Right atrium auricular region (tissue), 2 donors: ENCODE measurements at regions not wholly inside any gene's neighbourhood (a gene's known extent, or its start where the extent isn't known, plus 50 kb on each side); places are given as distances from the start of the nearest gene placed in this dataset.
"Not testable (repeated sequence)": the region's sequence is repeated elsewhere in the genome, so short reads cannot be mapped to it uniquely, and the experiment has no call there.

Source experiments
- DNase-seq: peaks from one replicate; pipeline ENCODE4 v3.0.0-alpha.2; 2019; ENCODE audit warnings: low spot score
- H3K27ac ChIP-seq, 2 donors: fragments of 200-600 bp; sonication (generic); 1 replicate in 1 of 2; 2 replicates in 1 of 2; pipeline ENCODE4 v1.5.1; 2016 to 2019
- H3K27me3 ChIP-seq, 2 donors: fragments of 200-600 bp; sonication (generic); one replicate each; pipeline versions ENCODE4 v1.5.1 to v1.6.0; 2017 to 2019
- H3K36me3 ChIP-seq: fragments of 200-600 bp; sonication (generic); one replicate; pipeline ENCODE4 v1.5.1; 2016
- H3K4me1 ChIP-seq, 2 donors: fragments of 200-600 bp; sonication (generic); one replicate each; pipeline versions ENCODE4 v1.5.1 to v1.6.0; 2017 to 2019
- H3K4me3 ChIP-seq, 2 donors: fragments of 200-600 bp; sonication (generic); 1 replicate in 1 of 2; 2 replicates in 1 of 2; pipeline ENCODE4 v1.5.1; 2017 to 2019; ENCODE audit warnings: mild to moderate bottlenecking in 1 of 2, moderate library complexity in 1 of 2
- H3K9me3 ChIP-seq, 2 donors: fragments of 200-600 bp; sonication (generic); one replicate each; pipeline ENCODE4 v1.5.1; 2019
- TF ChIP-seq, protein P1 (sequence below), 2 donors: fragments of 200-600 bp; sonication (generic); IDR thresholded peaks; one replicate each; pipeline ENCODE4 v1.5.1; 2019; ENCODE audit warnings: antibody characterized with exemption in 2 of 2

DNA sequence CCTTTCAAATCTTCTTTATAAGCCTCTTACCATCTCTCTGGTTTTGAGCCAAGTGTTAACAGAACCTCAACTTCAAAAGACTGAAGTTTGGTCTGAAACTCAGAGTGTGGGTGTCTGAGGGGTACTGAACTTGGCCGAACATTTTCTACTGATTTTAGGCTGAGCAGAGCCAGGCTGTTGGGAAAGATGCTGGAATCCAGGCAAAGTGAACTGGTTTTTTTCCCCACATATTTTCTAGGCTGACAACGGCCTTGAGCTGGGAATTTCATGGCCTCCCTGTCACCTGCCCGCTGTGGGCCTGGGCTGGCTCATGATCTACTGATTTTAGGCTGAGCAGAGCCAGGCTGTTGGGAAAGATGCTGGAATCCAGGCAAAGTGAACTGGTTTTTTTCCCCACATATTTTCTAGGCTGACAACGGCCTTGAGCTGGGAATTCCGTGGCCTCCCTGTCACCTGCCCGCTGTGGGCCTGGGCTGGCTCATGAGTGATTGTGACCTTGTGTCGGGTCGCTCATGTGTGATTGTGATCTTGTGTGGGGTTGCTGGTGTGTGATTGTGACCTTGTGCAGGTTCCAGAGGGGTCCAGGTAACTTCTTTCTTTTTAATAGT lies 204.4 kb downstream of the NPIPB11 start:
- peaks cover 0 to 25% of the 10 kb centered on the region in 2 donors for H3K4me1 ChIP-seq
- H3K27me3 ChIP-seq = not testable (repeated sequence)

DNA sequence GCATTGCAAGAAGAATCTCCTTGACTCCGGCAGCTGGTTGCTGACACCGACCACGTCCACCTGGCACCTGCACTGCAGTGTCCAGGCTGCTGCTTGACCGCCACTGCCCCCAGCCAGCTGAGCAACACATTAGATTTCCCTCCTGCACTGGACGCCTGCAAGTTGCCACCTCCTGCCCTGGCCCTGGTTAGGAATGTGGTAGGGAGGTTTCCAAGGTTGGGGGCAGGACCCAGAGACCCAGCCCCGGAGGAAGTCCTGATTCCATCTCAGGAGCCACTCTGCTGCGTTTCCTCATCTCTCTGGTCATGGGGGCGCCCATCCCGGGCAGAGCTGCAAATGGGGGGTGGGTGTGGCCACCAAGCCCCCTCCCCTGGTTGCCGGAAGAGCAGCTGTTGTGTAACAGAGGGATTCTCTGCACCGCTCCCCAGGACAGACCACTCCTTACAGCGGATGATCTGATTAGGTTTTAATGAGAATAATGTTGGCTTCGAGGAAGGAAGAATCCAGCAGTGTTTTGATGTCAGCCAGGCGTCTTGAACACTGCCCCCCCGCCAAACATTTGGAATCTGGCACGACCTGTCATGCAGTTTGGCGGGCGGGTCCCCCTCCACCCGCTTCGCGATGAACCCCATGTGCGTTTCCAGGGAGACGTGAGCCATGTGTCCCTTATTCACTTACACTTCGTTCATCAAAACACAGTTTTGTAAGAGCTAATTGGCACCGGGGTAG lies 205.1 kb downstream of the NPIPB11 start:
- H3K27ac ChIP-seq = peak overlapping the region; percentile 81 to 83

More for the DNA sequence above, 204.4 kb downstream of the NPIPB11 start:
- peak; percentile 70 for DNase-seq
- H3K36me3 ChIP-seq, H3K4me3 ChIP-seq, H3K9me3 ChIP-seq: not testable (repeated sequence)
- peak overlapping the region; percentile 81 to 83 for H3K27ac ChIP-seq

DNA sequence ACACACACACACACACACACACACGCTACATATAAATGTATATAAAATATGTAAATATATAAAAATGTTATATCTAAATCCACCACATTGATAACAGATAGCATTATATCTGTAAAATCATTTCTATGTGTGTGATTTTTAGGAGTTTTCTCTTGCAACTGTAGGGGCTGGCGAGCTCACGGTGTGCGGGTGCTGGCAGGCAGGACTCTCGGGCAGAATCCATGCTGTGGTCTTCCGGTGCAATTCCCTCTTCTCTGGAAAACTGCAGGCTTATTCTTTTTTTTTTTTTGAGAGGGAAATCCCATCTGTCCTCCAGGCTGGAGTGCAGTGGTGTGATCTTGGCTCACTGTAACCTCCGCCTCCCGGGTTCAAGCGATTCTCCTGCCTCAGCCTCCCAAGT lies 205.8 kb downstream of the NPIPB11 start:
- H3K9me3 ChIP-seq, H3K27me3 ChIP-seq, H3K4me3 ChIP-seq, H3K36me3 ChIP-seq: not testable (repeated sequence)
- Histone ChIP-seq H3K4me1 (peaks cover 0 to 25% of the 10 kb centered on the region in 2 donors), H3K27ac (peak overlapping the region; percentile 81 to 83)
- DNase-seq = peak; percentile 9

More for the DNA sequence above, 205.1 kb downstream of the NPIPB11 start:
- H3K36me3 ChIP-seq, H3K4me3 ChIP-seq, H3K9me3 ChIP-seq, H3K27me3 ChIP-seq: not testable (repeated sequence)
- DNase-seq = peak; percentile 84
- H3K4me1 ChIP-seq = peaks cover 0 to 25% of the 10 kb centered on the region in 2 donors

DNA sequence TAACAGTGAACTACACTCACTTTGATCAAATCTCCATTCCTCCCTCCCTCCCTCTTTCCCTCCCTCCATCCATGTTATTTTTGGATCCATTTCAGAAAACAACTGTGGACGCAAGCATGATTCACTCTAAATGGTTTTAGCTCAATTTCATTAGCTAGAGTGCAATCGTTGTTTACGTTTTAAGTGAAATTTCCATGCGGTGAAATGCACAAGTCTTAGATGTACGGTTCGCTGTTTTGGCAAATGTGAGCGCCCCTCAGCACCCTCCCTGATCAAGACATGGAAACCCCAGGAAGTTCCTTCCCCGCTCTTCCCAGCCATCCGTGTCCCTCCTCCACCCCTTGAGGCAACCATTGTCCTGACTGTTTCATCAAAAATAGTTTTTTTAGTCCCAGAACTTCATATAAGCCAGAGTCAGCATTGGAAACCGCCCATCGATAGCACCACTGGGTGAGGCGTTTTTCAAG lies 206.3 kb downstream of the NPIPB11 start:
- not testable (repeated sequence) for H3K4me3 ChIP-seq, H3K36me3 ChIP-seq, H3K27me3 ChIP-seq, H3K9me3 ChIP-seq
- peak overlapping the region; percentile 81 to 83 for H3K27ac ChIP-seq
- peaks cover 0 to 25% of the 10 kb centered on the region in 2 donors for H3K4me1 ChIP-seq
- peak; percentile 68 for DNase-seq

DNA sequence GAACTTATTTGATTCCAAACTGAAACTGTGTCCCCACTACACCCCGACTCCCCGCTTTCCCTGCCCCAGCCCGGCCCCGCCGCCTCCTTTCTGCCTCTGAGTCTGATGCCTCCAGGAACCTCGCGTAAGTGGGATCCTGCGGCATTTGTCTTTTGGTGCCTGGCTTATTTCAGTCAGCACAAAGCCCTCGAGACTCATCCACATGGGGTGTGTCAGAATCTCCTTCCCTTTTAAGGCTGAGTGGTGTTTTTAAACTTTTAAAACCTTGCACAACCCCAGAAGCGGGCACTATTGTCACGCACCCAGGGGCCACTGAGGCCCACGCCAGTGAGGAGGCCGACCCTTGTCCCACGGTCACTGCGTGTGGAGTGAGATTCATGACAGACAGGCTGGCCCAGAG lies 206.9 kb downstream of the NPIPB11 start:
- peaks cover 0 to 25% of the 10 kb centered on the region in 2 donors for H3K4me1 ChIP-seq
- DNase-seq = peak; percentile 79
- not testable (repeated sequence) for H3K4me3 ChIP-seq

DNA sequence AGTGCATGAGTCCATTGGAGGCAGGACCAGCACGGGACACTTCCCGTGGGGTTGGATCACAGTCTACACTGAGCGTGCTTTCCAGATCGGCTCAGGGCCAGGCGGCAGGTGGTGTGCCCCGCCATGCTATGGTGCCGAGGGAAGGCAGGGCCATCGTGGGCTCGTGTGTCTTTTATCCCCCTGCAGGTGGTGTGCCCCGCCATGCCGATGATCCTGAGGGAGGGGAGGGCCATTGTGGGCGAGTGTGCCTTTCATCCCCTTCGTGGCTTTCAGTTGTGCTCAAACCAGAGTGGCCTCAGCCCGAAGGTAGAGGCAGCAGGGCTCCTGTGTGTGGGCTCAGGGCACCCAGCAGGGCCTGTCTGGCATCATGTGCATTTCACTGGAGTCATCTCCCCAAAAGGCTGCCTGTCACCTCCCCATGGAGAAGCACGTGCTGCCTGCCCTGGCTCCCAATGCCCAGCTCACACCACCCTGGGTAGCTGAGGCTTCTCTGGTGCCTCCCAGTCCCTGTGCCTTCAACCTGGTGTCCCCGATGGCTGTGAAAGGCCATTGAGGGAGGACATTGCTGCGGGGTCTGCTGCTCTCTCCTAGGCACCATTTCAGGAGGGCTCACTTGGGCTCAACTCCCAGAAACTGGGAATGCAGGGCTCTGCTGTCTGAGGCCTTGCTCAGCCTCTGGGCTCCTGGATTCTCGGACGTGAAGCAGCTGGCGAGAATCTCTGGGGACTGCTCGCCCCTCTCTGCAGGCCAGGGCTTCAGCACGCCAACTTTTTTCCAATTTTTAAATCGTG lies 207.6 kb downstream of the NPIPB11 start:
- H3K9me3 ChIP-seq = no peaks in the 10 kb centered on the region
- peaks cover 0 to 25% of the 10 kb centered on the region in 2 donors for H3K4me1 ChIP-seq
- H3K4me3 ChIP-seq = no peak overlapping the region
- TF ChIP-seq, protein P1, sequence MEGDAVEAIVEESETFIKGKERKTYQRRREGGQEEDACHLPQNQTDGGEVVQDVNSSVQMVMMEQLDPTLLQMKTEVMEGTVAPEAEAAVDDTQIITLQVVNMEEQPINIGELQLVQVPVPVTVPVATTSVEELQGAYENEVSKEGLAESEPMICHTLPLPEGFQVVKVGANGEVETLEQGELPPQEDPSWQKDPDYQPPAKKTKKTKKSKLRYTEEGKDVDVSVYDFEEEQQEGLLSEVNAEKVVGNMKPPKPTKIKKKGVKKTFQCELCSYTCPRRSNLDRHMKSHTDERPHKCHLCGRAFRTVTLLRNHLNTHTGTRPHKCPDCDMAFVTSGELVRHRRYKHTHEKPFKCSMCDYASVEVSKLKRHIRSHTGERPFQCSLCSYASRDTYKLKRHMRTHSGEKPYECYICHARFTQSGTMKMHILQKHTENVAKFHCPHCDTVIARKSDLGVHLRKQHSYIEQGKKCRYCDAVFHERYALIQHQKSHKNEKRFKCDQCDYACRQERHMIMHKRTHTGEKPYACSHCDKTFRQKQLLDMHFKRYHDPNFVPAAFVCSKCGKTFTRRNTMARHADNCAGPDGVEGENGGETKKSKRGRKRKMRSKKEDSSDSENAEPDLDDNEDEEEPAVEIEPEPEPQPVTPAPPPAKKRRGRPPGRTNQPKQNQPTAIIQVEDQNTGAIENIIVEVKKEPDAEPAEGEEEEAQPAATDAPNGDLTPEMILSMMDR (IDR thresholded peaks at IDR 0.05) = no peak
- H3K27ac ChIP-seq = peak overlapping the region; percentile 81 to 83
- H3K27me3 ChIP-seq = no peaks in the 10 kb centered on the region
- no peaks in the 10 kb centered on the region for H3K36me3 ChIP-seq
- peak; percentile 58 for DNase-seq

More for the DNA sequence above, 206.9 kb downstream of the NPIPB11 start:
- H3K9me3 ChIP-seq, H3K27me3 ChIP-seq, H3K36me3 ChIP-seq: not testable (repeated sequence)
- peak overlapping the region; percentile 81 to 83 for H3K27ac ChIP-seq

DNA sequence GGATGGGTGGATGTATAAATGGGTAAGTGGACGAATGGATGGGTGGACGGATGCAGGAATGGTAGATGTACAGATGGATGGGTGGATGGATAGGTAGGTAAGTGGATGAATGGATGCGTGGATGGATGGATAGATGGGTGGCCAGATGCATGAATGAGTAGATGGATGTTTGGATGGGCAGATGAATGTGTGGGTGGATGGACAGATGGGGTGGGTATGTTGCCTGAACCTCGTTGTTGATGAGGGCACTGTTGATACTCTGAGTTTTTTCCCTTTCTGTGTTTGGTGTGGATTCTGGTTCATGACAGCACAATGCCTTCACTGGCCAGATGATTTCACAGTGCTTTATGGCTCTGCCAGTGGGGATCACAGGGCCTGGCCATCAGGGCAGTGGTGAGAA lies 208.3 kb downstream of the NPIPB11 start:
- peaks cover 0 to 25% of the 10 kb centered on the region in 2 donors for H3K4me1 ChIP-seq
- DNase-seq = peak; percentile 26
- H3K27ac ChIP-seq = peak overlapping the region; percentile 81 to 83
- no peaks in the 10 kb centered on the region for H3K9me3 ChIP-seq
- no peaks in the 10 kb centered on the region for H3K27me3 ChIP-seq
- H3K4me3 ChIP-seq = no peak overlapping the region
- no peaks in the 10 kb centered on the region for H3K36me3 ChIP-seq
- TF ChIP-seq, protein P1 (IDR thresholded peaks at IDR 0.05) = no peak

DNA sequence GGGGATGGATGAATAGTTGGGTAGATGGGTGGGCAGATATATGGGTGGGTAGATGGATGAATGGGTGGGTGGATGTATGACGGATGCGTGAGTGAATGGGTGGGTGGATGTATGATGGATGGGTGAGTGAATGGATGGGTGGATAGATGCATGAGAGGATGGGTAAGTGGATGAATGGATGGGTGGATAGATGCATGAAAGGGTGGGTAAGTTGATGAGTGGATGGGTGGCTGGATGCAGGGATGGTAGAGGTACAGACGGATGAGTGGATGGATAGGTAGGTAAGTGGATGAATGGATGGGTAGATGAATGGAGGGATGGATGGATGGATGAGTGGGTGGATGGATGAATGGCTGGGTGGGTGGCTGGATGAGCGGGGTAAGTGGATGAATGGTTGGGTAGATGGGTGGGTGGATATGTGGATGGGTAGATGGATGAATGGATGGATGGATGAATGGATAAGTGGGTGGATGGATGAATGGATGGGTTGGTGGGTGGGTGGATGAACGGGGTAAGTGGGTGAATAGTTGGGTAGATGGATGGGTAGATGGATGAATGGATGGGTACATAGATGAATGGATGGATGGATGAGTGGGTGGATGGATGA lies 208.9 kb downstream of the NPIPB11 start:
- not testable (repeated sequence) for H3K36me3 ChIP-seq, H3K27me3 ChIP-seq, H3K9me3 ChIP-seq, H3K4me3 ChIP-seq, H3K27ac ChIP-seq
- peak; percentile 9 for DNase-seq
- peaks cover 0 to 25% of the 10 kb centered on the region in 2 donors for H3K4me1 ChIP-seq

DNA sequence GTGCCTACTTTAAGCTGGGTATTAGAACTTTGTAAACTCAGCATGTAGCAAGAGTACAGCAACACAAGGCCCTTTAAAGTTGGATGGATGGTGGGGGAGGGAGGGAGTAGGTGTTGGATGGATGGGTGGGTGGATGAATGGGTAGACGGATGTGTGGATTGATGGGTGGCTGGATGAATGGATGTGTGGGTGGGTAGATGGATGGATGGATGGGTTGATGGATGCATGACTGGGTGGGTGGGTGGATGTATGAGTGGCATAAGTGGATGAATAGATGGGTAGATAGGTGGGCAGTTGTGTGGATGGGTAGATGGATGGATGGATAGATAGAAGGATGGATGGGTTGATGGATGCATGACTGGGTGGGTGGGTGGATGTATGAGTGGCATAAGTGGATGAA lies 209.8 kb downstream of the NPIPB11 start:
- not testable (repeated sequence) for H3K27me3 ChIP-seq, H3K4me3 ChIP-seq, H3K27ac ChIP-seq, H3K9me3 ChIP-seq, H3K36me3 ChIP-seq
- peaks cover 0 to 25% of the 10 kb centered on the region in 2 donors for H3K4me1 ChIP-seq
- DNase-seq = peak; percentile 23

DNA sequence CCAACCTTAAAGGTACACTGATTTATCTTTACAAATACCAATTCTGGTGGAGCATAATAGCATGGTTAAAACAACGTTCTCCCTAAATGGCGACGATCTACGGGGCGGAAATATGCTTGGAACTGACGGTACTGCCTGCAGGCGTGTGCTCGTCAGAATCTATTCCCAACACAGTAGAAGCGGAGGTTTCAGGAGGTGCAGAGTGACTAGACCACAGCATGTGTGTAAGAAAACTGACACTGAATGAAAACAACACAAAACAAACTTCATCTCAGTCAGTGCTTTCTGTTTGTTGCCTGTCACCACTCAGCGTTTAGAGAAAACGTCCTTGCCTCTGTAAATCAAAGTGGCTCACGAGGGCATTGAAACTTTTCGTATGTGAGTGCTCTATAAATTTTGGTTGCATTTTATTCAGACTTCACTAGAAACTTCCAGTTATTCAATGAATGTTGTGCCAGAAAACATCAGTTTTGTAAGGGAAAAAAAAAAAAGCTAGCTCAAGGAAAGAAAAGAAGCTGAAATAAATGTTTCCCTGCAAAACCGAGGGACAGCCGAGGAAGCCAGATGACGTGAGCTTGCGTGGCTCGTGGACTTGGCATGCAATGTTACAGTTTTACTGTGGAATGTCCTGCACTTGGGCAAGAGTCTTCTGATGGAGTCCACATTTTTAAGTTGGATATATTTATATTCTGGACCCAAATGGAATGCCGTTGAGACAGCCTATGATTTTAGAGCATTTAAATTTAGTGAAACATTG lies 210.4 kb downstream of the LAT start:
- Histone ChIP-seq H3K4me1 (peaks cover 0 to 11% of the 10 kb centered on the region in 2 donors), H3K27ac (peak overlapping the region; percentile 44 to 55)
- not testable (repeated sequence) for H3K27me3 ChIP-seq, H3K9me3 ChIP-seq, H3K4me3 ChIP-seq, H3K36me3 ChIP-seq
- DNase-seq = peak; percentile 79

DNA sequence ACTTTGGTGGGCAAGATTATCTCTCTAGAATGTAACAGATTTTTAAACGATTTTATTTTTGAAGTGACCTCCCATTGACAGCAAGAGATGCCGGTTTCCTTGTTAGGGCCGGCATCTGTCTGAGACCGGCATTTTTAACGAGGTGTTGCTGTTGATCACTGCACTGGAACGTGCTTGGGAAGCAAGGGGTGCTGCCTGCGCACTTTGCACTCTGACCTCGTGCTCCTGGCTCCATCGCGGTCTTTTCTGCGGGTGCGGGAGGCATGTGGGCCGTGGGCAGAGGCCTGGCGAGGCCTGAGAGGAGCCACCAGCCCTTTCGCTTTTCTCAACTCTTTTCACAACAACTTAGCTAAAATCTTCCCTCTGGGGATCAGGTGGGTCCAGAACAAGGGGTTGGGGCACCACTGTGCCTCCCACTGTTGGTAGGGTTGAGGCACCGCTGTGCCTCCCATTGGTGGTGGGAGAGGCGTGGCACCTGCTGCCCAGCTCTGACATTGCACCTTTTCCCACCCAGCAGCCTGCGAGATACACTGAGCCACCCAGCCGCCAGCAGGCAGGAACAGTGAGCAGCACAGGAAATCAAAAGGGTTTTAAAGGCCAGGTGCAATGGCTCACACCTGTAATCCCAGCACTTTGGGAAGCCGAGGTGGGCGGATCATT lies 209.5 kb downstream of the LAT start:
- H3K36me3 ChIP-seq, H3K27me3 ChIP-seq, H3K4me3 ChIP-seq, H3K4me1 ChIP-seq, H3K9me3 ChIP-seq: not testable (repeated sequence)
- H3K27ac ChIP-seq = peak overlapping the region in 1 of 2 donors; percentile 55
- peak; percentile 23 for DNase-seq
